Fibroblast of lung (primary cell): ENCODE measurements at regions not wholly inside any gene's neighbourhood (a gene's known extent, or its start where the extent isn't known, plus 50 kb on each side); places are given as distances from the start of the nearest gene placed in this dataset.

Experiments
- DNase-seq, 2 donors: peaks; one replicate each; pipeline versions ENCODE4 v3.0.0 to v3.0.0-alpha.2; 2010; ENCODE audit warnings: low read depth in 2 of 2
- H2AFZ ChIP-seq: 2 replicates; pipeline ENCODE4 v1.5.1; 2012; ENCODE audit warnings: low read length, control low read depth, inconsistent platforms
- H3K27ac ChIP-seq: 2 replicates; pipeline ENCODE4 v1.5.1; 2011; ENCODE audit warnings: low read length, control low read depth; ENCODE audit not compliant: insufficient read depth
- H3K27me3 ChIP-seq: 2 replicates; pipeline ENCODE4 v1.5.1; 2011; ENCODE audit warnings: mild to moderate bottlenecking, low read length; ENCODE audit not compliant: control insufficient read depth, insufficient read depth
- H3K36me3 ChIP-seq: 2 replicates; pipeline ENCODE4 v1.5.1; 2011; ENCODE audit warnings: low read length; ENCODE audit not compliant: control insufficient read depth, insufficient read depth
- H3K4me1 ChIP-seq: 2 replicates; pipeline ENCODE4 v1.5.1; 2011; ENCODE audit warnings: low read length; ENCODE audit not compliant: control insufficient read depth, insufficient read depth; ENCODE audit errors: extremely low read depth
- H3K4me2 ChIP-seq: 2 replicates; pipeline ENCODE4 v1.5.1; 2011; ENCODE audit warnings: low read length, control low read depth; ENCODE audit not compliant: insufficient read depth; ENCODE audit errors: extremely low read depth
- H3K4me3 ChIP-seq, 4 experiments: fragments of 200-600 bp in 1 of 4; sonication (generic) in 1 of 4; replicated peaks in 1 of 4; 2 replicates each; pipeline ENCODE4 v1.5.1; 2011 to 2016; ENCODE audit warnings: low read length in 4 of 4, low read depth in 3 of 4, mild to moderate bottlenecking in 3 of 4, control low read depth in 2 of 4, inconsistent platforms in 1 of 4, mixed read lengths in 1 of 4; ENCODE audit not compliant: insufficient read depth in 1 of 4; ENCODE audit errors: control extremely low read depth in 1 of 4
- H3K79me2 ChIP-seq: 2 replicates; pipeline ENCODE4 v1.5.1; 2012; ENCODE audit warnings: mild to moderate bottlenecking, low read length, inconsistent platforms; ENCODE audit not compliant: control insufficient read depth, insufficient read depth
- H3K9ac ChIP-seq: 2 replicates; pipeline ENCODE4 v1.5.1; 2011; ENCODE audit warnings: mild to moderate bottlenecking, low read length, control low read depth; ENCODE audit not compliant: insufficient read depth
- H3K9me3 ChIP-seq: 2 replicates; pipeline ENCODE4 v1.5.1; 2012; ENCODE audit warnings: low read depth, low read length; ENCODE audit not compliant: control insufficient read depth, insufficient read depth
- H4K20me1 ChIP-seq: 2 replicates; pipeline ENCODE4 v1.5.1; 2011; ENCODE audit warnings: low read length; ENCODE audit not compliant: control insufficient read depth, insufficient read depth; ENCODE audit errors: extremely low read depth
- EZH2 ChIP-seq: IDR thresholded peaks from 2 replicates; pipeline ENCODE4 v1.5.1; 2012; ENCODE audit warnings: low read length, control low read depth, mild to moderate bottlenecking; ENCODE audit errors: missing control alignments
- TF ChIP-seq, protein P1 (sequence below), 2 donors: IDR thresholded peaks in 1 of 2; conservative IDR thresholded peaks in 1 of 2; 1 replicate in 1 of 2; 2 replicates in 1 of 2; pipeline ENCODE4 v1.5.1; 2011 to 2012; ENCODE audit warnings: low read length in 2 of 2, control low read depth in 1 of 2, inconsistent platforms in 1 of 2, low read depth in 1 of 2, mild to moderate bottlenecking in 1 of 2

GRCh38 chr14:51157012-51157411 lies 62.1 kb upstream of the TRIM9 start:
- Histone ChIP-seq H2AFZ (no peak overlapping the region), H3K4me2 (no peak overlapping the region), H3K79me2 (no peaks in the 10 kb centered on the region), H3K9ac (no peak overlapping the region), H3K36me3 (no peaks in the 10 kb centered on the region), H3K27me3 (no peaks in the 10 kb centered on the region), H3K27ac (no peak overlapping the region), H4K20me1 (no peaks in the 10 kb centered on the region), H3K4me1 (no peaks in the 10 kb centered on the region), H3K9me3 (no peaks in the 10 kb centered on the region), H3K4me3 (no peak overlapping the region)
- peak in 1 of 2 donors; percentile 38 for DNase-seq
- TF ChIP-seq EZH2, result no peak
- TF ChIP-seq, protein P1, sequence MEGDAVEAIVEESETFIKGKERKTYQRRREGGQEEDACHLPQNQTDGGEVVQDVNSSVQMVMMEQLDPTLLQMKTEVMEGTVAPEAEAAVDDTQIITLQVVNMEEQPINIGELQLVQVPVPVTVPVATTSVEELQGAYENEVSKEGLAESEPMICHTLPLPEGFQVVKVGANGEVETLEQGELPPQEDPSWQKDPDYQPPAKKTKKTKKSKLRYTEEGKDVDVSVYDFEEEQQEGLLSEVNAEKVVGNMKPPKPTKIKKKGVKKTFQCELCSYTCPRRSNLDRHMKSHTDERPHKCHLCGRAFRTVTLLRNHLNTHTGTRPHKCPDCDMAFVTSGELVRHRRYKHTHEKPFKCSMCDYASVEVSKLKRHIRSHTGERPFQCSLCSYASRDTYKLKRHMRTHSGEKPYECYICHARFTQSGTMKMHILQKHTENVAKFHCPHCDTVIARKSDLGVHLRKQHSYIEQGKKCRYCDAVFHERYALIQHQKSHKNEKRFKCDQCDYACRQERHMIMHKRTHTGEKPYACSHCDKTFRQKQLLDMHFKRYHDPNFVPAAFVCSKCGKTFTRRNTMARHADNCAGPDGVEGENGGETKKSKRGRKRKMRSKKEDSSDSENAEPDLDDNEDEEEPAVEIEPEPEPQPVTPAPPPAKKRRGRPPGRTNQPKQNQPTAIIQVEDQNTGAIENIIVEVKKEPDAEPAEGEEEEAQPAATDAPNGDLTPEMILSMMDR (conservative IDR thresholded peaks at IDR 0.05 in 1 of 2, IDR thresholded peaks at IDR 0.05 in 1 of 2; ENCODE audit: low read depth in 1 of 2, low read length in 2 of 2), result peak; percentile 11 to 49

- no peak overlapping the region for H3K4me3 ChIP-seq
- H3K27me3 ChIP-seq, result no peaks in the 10 kb centered on the region
- H3K36me3 ChIP-seq, result no peaks in the 10 kb centered on the region
- no peak overlapping the region for H2AFZ ChIP-seq
- H3K27ac ChIP-seq, result no peak overlapping the region
- H3K9ac ChIP-seq, result no peak overlapping the region
- no peaks in the 10 kb centered on the region for H3K79me2 ChIP-seq
- no peaks in the 10 kb centered on the region for H4K20me1 ChIP-seq
- no peak overlapping the region for H3K4me2 ChIP-seq
- TF ChIP-seq, protein P1 (conservative IDR thresholded peaks at IDR 0.05 in 1 of 2, IDR thresholded peaks at IDR 0.05 in 1 of 2; ENCODE audit: low read depth in 1 of 2, low read length in 2 of 2), result no peak
- no peak for TF ChIP-seq EZH2
- H3K4me1 ChIP-seq, result no peaks in the 10 kb centered on the region
- H3K9me3 ChIP-seq, result no peaks in the 10 kb centered on the region
- no peak for DNase-seq
These were observed 66.0 kb upstream of the TRIM9 start for GRCh38 chr14:51160871-51161270.

DNA sequence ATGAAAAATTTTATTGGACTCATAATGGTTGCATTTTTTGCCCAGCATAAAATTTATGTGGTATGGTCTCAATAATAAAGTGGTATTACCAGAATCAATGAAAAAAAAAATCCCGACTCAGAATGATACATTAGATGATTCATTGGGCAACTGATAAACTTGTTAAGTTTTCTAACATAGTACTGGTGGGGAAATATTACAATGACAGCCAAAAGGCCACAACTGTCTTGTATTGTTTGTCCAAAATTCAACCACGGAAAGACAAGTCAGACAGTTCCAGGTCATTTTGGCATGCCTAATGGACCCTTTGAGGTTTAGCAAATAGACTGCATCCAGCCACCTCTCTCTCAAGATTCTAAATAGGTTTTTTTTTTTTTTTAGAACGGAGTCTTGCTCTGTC lies 70.5 kb upstream of the TRIM9 start:
- H3K36me3 ChIP-seq, result no peaks in the 10 kb centered on the region
- no peaks in the 10 kb centered on the region for H3K9me3 ChIP-seq
- no peaks in the 10 kb centered on the region for H4K20me1 ChIP-seq
- no peak overlapping the region for H3K27ac ChIP-seq
- TF ChIP-seq, protein P1 (conservative IDR thresholded peaks at IDR 0.05 in 1 of 2, IDR thresholded peaks at IDR 0.05 in 1 of 2; ENCODE audit: low read depth in 1 of 2, low read length in 2 of 2), result no peak
- TF ChIP-seq EZH2, result no peak
- H3K27me3 ChIP-seq, result no peaks in the 10 kb centered on the region
- H3K9ac ChIP-seq, result no peak overlapping the region
- H3K4me3 ChIP-seq, result no peak overlapping the region
- DNase-seq, result peak in 1 of 2 donors; percentile 43
- no peak overlapping the region for H2AFZ ChIP-seq
- no peaks in the 10 kb centered on the region for H3K79me2 ChIP-seq
- H3K4me2 ChIP-seq, result no peak overlapping the region
- no peaks in the 10 kb centered on the region for H3K4me1 ChIP-seq
